ENCODE measurements at regions not wholly inside any gene's neighbourhood (a gene's known extent, or its start where the extent isn't known, plus 50 kb on each side); places are given as distances from the start of the nearest gene placed in this dataset.

DNA sequence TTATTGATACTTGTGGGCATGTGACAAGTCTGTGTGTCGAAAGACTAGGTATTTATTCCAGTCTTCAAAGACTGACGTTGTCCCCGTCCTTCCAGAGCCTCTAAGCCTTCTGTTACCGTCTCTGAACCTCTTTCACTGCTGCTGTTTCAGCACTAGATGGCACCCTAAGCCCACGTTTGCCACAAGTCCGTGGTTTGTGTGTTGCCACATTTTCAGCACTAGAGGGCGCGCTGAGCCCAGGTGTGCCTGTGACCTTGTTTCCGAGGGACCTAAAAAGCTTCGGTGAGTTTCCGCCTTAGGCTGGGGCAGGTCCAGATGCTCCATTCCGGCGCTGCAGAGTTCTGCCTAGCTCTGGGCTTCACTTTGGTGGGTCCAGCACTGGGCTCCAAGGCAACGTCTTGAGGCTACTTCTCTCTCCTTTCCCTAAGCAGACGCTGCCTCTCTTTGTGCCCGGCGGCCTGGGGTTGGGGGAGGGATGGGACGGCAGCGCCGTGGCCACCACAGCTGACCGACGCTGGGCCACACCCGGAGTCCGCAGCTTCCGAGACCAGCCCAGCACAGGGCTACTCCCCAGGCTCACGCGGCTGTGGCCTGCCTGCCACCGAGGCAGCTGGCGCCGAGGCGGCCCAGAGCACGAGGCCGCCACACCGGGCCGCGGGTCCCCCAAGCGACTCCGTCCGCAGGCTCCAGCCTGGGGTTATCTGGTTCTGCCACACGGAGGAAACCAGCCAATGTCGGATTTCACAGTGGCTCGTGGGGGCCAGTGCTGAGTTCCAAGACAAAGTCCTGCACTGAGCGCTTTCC lies 520.2 kb downstream of the REEP3 start (continued):
- TF ChIP-seq ZNF501 (tag by site-specific recombination; IDR thresholded peaks at IDR 0.05), result no peak
- TF ChIP-seq SCRT2 (tag by site-specific recombination; IDR thresholded peaks at IDR 0.05), result no peak
- no peak for TF ChIP-seq ZNF777 (tag by site-specific recombination; IDR thresholded peaks at IDR 0.05; ENCODE audit: borderline replicate concordance)
- TF ChIP-seq PRDM1 (tag by site-specific recombination; IDR thresholded peaks at IDR 0.05), result no peak
- TF ChIP-seq ZFHX2 (tag by site-specific recombination; conservative IDR thresholded peaks at IDR 0.05), result no peak
- peak; percentile 41; the same call in 1 of the 2 replicates for TF ChIP-seq ZBTB11 (tag by site-specific recombination; conservative IDR thresholded peaks at IDR 0.05; ENCODE audit: low read depth)
- no peak for TF ChIP-seq ZNF133 (tag by site-specific recombination; IDR thresholded peaks at IDR 0.05)
- no peak for TF ChIP-seq ZNF132 (tag by site-specific recombination; IDR thresholded peaks at IDR 0.05; ENCODE audit: borderline replicate concordance)
- TF ChIP-seq ZNF560 (tag by site-specific recombination; IDR thresholded peaks at IDR 0.05; ENCODE audit: borderline replicate concordance), result no peak
- peak; percentile 59; the same call in 1 of the 2 replicates for TF ChIP-seq ZNF639 (tag by site-specific recombination; IDR thresholded peaks at IDR 0.05)
- no peak for TF ChIP-seq ZNF223 (tag by site-specific recombination; IDR thresholded peaks at IDR 0.05)
- no peak for TF ChIP-seq ZNF626 (tag by site-specific recombination; IDR thresholded peaks at IDR 0.05)
- no peak for TF ChIP-seq ZNF221 (tag by site-specific recombination; IDR thresholded peaks at IDR 0.05; ENCODE audit: borderline replicate concordance)
- TF ChIP-seq, protein P1, sequence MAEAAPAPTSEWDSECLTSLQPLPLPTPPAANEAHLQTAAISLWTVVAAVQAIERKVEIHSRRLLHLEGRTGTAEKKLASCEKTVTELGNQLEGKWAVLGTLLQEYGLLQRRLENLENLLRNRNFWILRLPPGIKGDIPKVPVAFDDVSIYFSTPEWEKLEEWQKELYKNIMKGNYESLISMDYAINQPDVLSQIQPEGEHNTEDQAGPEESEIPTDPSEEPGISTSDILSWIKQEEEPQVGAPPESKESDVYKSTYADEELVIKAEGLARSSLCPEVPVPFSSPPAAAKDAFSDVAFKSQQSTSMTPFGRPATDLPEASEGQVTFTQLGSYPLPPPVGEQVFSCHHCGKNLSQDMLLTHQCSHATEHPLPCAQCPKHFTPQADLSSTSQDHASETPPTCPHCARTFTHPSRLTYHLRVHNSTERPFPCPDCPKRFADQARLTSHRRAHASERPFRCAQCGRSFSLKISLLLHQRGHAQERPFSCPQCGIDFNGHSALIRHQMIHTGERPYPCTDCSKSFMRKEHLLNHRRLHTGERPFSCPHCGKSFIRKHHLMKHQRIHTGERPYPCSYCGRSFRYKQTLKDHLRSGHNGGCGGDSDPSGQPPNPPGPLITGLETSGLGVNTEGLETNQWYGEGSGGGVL (tag by site-specific recombination; IDR thresholded peaks at IDR 0.05), result no peak
- no peak for TF ChIP-seq ZNF76 (tag by site-specific recombination; IDR thresholded peaks at IDR 0.05; ENCODE audit: borderline replicate concordance, low read depth)
- TF ChIP-seq BCL11A (tag by site-specific recombination; IDR thresholded peaks at IDR 0.05; ENCODE audit: low read depth), result no peak
- no peak for TF ChIP-seq ZBTB10 (tag by site-specific recombination; IDR thresholded peaks at IDR 0.05)
- TF ChIP-seq SP2 (tag by site-specific recombination; IDR thresholded peaks at IDR 0.05), result no peak
- no peak for TF ChIP-seq ZNF302 (tag by site-specific recombination; IDR thresholded peaks at IDR 0.05; ENCODE audit: low read depth)
- TF ChIP-seq KLF1 (tag by site-specific recombination; IDR thresholded peaks at IDR 0.05), result no peak
- TF ChIP-seq, protein P2, sequence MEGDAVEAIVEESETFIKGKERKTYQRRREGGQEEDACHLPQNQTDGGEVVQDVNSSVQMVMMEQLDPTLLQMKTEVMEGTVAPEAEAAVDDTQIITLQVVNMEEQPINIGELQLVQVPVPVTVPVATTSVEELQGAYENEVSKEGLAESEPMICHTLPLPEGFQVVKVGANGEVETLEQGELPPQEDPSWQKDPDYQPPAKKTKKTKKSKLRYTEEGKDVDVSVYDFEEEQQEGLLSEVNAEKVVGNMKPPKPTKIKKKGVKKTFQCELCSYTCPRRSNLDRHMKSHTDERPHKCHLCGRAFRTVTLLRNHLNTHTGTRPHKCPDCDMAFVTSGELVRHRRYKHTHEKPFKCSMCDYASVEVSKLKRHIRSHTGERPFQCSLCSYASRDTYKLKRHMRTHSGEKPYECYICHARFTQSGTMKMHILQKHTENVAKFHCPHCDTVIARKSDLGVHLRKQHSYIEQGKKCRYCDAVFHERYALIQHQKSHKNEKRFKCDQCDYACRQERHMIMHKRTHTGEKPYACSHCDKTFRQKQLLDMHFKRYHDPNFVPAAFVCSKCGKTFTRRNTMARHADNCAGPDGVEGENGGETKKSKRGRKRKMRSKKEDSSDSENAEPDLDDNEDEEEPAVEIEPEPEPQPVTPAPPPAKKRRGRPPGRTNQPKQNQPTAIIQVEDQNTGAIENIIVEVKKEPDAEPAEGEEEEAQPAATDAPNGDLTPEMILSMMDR (tag by site-specific recombination; IDR thresholded peaks at IDR 0.05), result peak; percentile 96
- peak; percentile 83 for TF ChIP-seq ZNF660 (tag by site-specific recombination; IDR thresholded peaks at IDR 0.05)
- TF ChIP-seq, protein P3, sequence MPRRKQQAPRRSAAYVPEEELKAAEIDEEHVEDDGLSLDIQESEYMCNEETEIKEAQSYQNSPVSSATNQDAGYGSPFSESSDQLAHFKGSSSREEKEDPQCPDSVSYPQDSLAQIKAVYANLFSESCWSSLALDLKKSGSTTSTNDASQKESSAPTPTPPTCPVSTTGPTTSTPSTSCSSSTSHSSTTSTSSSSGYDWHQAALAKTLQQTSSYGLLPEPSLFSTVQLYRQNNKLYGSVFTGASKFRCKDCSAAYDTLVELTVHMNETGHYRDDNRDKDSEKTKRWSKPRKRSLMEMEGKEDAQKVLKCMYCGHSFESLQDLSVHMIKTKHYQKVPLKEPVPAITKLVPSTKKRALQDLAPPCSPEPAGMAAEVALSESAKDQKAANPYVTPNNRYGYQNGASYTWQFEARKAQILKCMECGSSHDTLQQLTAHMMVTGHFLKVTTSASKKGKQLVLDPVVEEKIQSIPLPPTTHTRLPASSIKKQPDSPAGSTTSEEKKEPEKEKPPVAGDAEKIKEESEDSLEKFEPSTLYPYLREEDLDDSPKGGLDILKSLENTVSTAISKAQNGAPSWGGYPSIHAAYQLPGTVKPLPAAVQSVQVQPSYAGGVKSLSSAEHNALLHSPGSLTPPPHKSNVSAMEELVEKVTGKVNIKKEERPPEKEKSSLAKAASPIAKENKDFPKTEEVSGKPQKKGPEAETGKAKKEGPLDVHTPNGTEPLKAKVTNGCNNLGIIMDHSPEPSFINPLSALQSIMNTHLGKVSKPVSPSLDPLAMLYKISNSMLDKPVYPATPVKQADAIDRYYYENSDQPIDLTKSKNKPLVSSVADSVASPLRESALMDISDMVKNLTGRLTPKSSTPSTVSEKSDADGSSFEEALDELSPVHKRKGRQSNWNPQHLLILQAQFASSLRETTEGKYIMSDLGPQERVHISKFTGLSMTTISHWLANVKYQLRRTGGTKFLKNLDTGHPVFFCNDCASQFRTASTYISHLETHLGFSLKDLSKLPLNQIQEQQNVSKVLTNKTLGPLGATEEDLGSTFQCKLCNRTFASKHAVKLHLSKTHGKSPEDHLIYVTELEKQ (tag by site-specific recombination; IDR thresholded peaks at IDR 0.05; ENCODE audit: borderline replicate concordance), result no peak
- no peak for TF ChIP-seq ZNF558 (tag by site-specific recombination; IDR thresholded peaks at IDR 0.05)
